ENCODE measurements at regions not wholly inside any gene's neighbourhood (a gene's known extent, or its start where the extent isn't known, plus 50 kb on each side); places are given as distances from the start of the nearest gene placed in this dataset.

- no peak for TF ChIP-seq CTCF (IDR thresholded peaks at IDR 0.05; ENCODE audit: low read depth, low read length)
- no peak for TF ChIP-seq EZH2phosphoT487 (IDR thresholded peaks at IDR 0.05; ENCODE audit: low read depth)
These were observed 439.5 kb downstream of the PLPP3 start for GRCh38 chr1:56139836-56140235.

All from OCI-LY3 (cell line).